ENCODE measurements at regions not wholly inside any gene's neighbourhood (a gene's known extent, or its start where the extent isn't known, plus 50 kb on each side); places are given as distances from the start of the nearest gene placed in this dataset.

DNA sequence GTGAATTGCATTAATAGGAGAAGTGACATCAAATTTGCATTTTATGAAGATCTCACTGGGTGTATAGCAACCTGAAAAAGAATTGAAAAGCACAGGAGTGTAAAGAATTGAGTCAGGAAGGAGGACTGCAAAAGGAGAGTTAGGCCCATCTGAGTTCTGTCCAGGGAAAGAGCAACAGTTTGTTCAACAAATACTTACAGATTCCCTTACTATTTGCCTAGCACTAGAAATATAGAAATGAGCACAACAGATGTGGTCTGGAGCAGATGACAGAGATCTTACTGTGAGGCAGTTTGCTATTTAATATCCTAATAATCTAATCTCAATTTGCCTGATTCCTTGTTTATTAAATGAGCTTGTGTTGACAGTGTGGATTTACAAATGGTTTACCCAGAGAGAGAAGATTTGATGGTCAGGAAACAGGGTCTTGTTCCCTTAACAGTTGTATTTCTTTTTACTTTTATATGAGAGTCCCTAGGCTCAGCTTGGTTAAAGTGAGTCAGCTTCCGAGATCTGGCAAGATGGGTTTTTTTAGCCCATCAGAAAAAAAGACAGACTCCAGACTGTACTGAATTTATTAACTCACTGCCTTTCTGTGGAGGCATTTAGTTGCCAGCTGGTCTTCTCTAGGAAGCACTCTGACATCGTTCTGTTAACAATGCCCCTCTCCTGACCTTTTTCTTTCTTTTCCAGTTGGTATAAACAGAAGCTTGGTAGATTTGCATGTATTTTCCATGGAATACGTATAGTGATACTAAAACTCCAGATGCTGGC is 229.7 kb downstream of the TTC6 start:
- H3K27ac Mint-ChIP-seq (ENCODE audit: unreplicated experiment): peak overlapping the region; percentile 90
- peaks cover 5% of the 10 kb centered on the region for H3K9me3 Mint-ChIP-seq (ENCODE audit: unreplicated experiment)
- no peak overlapping the region for H3K27ac ChIP-seq (ENCODE audit: low read depth, low read length)

DNA sequence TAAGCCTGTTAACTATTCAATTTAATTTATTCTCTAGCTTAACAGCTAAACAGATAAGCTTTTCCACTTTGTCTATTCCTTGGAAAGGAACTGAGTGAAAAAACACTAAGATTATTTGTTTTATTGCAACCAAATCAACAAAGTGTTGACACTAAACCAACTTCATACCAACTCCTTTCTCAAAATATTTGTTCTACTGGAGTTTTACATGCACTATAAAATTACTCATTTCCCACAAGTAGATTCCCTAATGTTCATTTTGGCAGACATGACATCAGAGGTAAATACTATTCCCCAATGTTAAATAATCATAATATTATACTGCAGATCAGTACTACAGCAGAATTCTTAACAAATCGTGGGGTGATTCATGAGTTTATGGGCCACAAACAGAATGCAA is 231.4 kb downstream of the TTC6 start:
- no peak overlapping the region for H3K4me3 Mint-ChIP-seq (ENCODE audit: unreplicated experiment)
- no peak overlapping the region for H3K9ac ChIP-seq (ENCODE audit: low read length)
- H3K27ac ChIP-seq (ENCODE audit: low read depth, low read length): no peak overlapping the region
- no peak overlapping the region for H3K27ac Mint-ChIP-seq (ENCODE audit: unreplicated experiment)
- H3K4me1 ChIP-seq (ENCODE audit: insufficient read depth, low read length): no peaks in the 10 kb centered on the region
- no peaks in the 10 kb centered on the region for H3K36me3 Mint-ChIP-seq (ENCODE audit: low read depth, unreplicated experiment)
- H4K20me1 ChIP-seq (ENCODE audit: insufficient read depth, low read length): no peaks in the 10 kb centered on the region
- H3K4me3 ChIP-seq (ENCODE audit: insufficient read depth, low read depth, low read length): no peak overlapping the region
- H3K9me3 Mint-ChIP-seq (ENCODE audit: unreplicated experiment): peaks cover 9% of the 10 kb centered on the region
- DNase-seq (ENCODE audit: low read depth): no peak
- TF ChIP-seq, protein P1, sequence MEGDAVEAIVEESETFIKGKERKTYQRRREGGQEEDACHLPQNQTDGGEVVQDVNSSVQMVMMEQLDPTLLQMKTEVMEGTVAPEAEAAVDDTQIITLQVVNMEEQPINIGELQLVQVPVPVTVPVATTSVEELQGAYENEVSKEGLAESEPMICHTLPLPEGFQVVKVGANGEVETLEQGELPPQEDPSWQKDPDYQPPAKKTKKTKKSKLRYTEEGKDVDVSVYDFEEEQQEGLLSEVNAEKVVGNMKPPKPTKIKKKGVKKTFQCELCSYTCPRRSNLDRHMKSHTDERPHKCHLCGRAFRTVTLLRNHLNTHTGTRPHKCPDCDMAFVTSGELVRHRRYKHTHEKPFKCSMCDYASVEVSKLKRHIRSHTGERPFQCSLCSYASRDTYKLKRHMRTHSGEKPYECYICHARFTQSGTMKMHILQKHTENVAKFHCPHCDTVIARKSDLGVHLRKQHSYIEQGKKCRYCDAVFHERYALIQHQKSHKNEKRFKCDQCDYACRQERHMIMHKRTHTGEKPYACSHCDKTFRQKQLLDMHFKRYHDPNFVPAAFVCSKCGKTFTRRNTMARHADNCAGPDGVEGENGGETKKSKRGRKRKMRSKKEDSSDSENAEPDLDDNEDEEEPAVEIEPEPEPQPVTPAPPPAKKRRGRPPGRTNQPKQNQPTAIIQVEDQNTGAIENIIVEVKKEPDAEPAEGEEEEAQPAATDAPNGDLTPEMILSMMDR (IDR thresholded peaks at IDR 0.05; ENCODE audit: insufficient read depth, low read depth, low read length): no peak
- TF ChIP-seq EZH2 (IDR thresholded peaks at IDR 0.05; ENCODE audit: insufficient read depth, low read length): no peak
- H3K27me3 Mint-ChIP-seq (ENCODE audit: low read depth, unreplicated experiment): no peaks in the 10 kb centered on the region
- H2AFZ ChIP-seq (ENCODE audit: low read depth, low read length): no peak overlapping the region
- no peaks in the 10 kb centered on the region for H3K79me2 ChIP-seq (ENCODE audit: insufficient read depth, low read length)
- no peaks in the 10 kb centered on the region for H3K27me3 ChIP-seq (ENCODE audit: insufficient read depth, low read length)
- no peaks in the 10 kb centered on the region for H3K9me3 ChIP-seq (ENCODE audit: insufficient read depth, low read depth, low read length)
- FAIRE-seq: no peak
- peaks cover 7% of the 10 kb centered on the region for H3K4me1 Mint-ChIP-seq (ENCODE audit: low read depth, unreplicated experiment)
- H3K4me2 ChIP-seq (ENCODE audit: low read length): no peak overlapping the region
- no peaks in the 10 kb centered on the region for H3K36me3 ChIP-seq (ENCODE audit: insufficient read depth, low read length)

More for the DNA sequence above, 229.7 kb downstream of the TTC6 start:
- Mint-ChIP-seq H3K4me1 (ENCODE audit: low read depth, unreplicated experiment) (peaks cover 7% of the 10 kb centered on the region), H3K27me3 (ENCODE audit: low read depth, unreplicated experiment) (no peaks in the 10 kb centered on the region), H3K4me3 (ENCODE audit: unreplicated experiment) (no peak overlapping the region), H3K36me3 (ENCODE audit: low read depth, unreplicated experiment) (no peaks in the 10 kb centered on the region)
- Histone ChIP-seq H3K4me2 (ENCODE audit: low read length) (peak overlapping the region; percentile 11), H3K36me3 (ENCODE audit: insufficient read depth, low read length) (no peaks in the 10 kb centered on the region), H3K27me3 (ENCODE audit: insufficient read depth, low read length) (no peaks in the 10 kb centered on the region), H3K79me2 (ENCODE audit: insufficient read depth, low read length) (no peaks in the 10 kb centered on the region), H3K9me3 (ENCODE audit: insufficient read depth, low read depth, low read length) (no peaks in the 10 kb centered on the region), H3K4me3 (ENCODE audit: insufficient read depth, low read depth, low read length) (no peak overlapping the region), H3K9ac (ENCODE audit: low read length) (no peak overlapping the region), H3K4me1 (ENCODE audit: insufficient read depth, low read length) (no peaks in the 10 kb centered on the region), H4K20me1 (ENCODE audit: insufficient read depth, low read length) (no peaks in the 10 kb centered on the region), H2AFZ (ENCODE audit: low read depth, low read length) (no peak overlapping the region)
- FAIRE-seq (no peak), DNase-seq (ENCODE audit: low read depth) (peak; percentile 16)
- TF ChIP-seq, protein P1 (IDR thresholded peaks at IDR 0.05; ENCODE audit: insufficient read depth, low read depth, low read length): no peak
- no peak for TF ChIP-seq EZH2 (IDR thresholded peaks at IDR 0.05; ENCODE audit: insufficient read depth, low read length)

DNA sequence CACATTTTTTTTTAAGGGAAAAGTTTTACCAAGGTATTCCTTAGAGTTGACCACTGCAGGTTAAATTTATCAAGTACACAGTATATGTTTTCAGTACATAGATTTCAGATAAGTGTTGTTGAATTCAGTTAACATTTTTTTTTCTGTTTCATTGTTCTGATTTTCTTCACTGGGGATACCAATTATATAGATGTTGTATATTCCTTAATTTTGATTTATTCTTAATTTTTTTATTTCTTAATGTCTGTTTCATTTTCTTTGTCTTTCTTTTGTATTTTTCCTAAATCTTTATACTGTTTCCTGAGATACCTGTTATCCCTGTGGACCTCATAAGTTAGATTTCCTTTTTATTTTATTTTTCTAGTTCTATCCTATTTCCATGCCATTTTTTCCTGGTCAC is 234.8 kb downstream of the TTC6 start:
- H3K4me1 Mint-ChIP-seq (ENCODE audit: low read depth, unreplicated experiment): no peaks in the 10 kb centered on the region
- H3K36me3 Mint-ChIP-seq (ENCODE audit: low read depth, unreplicated experiment): no peaks in the 10 kb centered on the region
- Histone ChIP-seq H3K79me2 (ENCODE audit: insufficient read depth, low read length) (no peaks in the 10 kb centered on the region), H3K9ac (ENCODE audit: low read length) (no peak overlapping the region), H3K4me3 (ENCODE audit: insufficient read depth, low read depth, low read length) (no peak overlapping the region), H3K27ac (ENCODE audit: low read depth, low read length) (no peak overlapping the region), H4K20me1 (ENCODE audit: insufficient read depth, low read length) (no peaks in the 10 kb centered on the region), H3K9me3 (ENCODE audit: insufficient read depth, low read depth, low read length) (no peaks in the 10 kb centered on the region), H3K4me2 (ENCODE audit: low read length) (no peak overlapping the region), H3K27me3 (ENCODE audit: insufficient read depth, low read length) (no peaks in the 10 kb centered on the region), H3K36me3 (ENCODE audit: insufficient read depth, low read length) (no peaks in the 10 kb centered on the region), H2AFZ (ENCODE audit: low read depth, low read length) (no peak overlapping the region), H3K4me1 (ENCODE audit: insufficient read depth, low read length) (no peaks in the 10 kb centered on the region)
- H3K27ac Mint-ChIP-seq (ENCODE audit: unreplicated experiment): no peak overlapping the region
- H3K9me3 Mint-ChIP-seq (ENCODE audit: unreplicated experiment): peaks cover 17% of the 10 kb centered on the region
- TF ChIP-seq, protein P1 (IDR thresholded peaks at IDR 0.05; ENCODE audit: insufficient read depth, low read depth, low read length): no peak
- TF ChIP-seq EZH2 (IDR thresholded peaks at IDR 0.05; ENCODE audit: insufficient read depth, low read length): no peak
- no peak overlapping the region for H3K4me3 Mint-ChIP-seq (ENCODE audit: unreplicated experiment)
- FAIRE-seq (no peak), DNase-seq (ENCODE audit: low read depth) (no peak)
- no peaks in the 10 kb centered on the region for H3K27me3 Mint-ChIP-seq (ENCODE audit: low read depth, unreplicated experiment)

All from astrocyte (in vitro differentiated cells and primary cell).